ENCODE measurements at regions not wholly inside any gene's neighbourhood (a gene's known extent, or its start where the extent isn't known, plus 50 kb on each side); places are given as distances from the start of the nearest gene placed in this dataset.

- no peak for DNase-seq (ENCODE audit: low read depth)
- no peak for TF ChIP-seq CTCF (conservative IDR thresholded peaks at IDR 0.05; ENCODE audit: low read depth, low read length)
- H3K4me3 ChIP-seq (ENCODE audit: low read depth, low read length): no peak overlapping the region
Measured at GRCh38 chr6:91961236-91961635, 1374.4 kb upstream of the MAP3K7 start.

GRCh38 chr6:91941838-91942237 lies 1355.0 kb upstream of the MAP3K7 start:
- no peak for TF ChIP-seq CTCF (conservative IDR thresholded peaks at IDR 0.05; ENCODE audit: low read depth, low read length)
- no peak for DNase-seq (ENCODE audit: low read depth)
- H3K4me3 ChIP-seq (ENCODE audit: low read depth, low read length): no peak overlapping the region

GRCh38 chr6:91940801-91941200 lies 1353.9 kb upstream of the MAP3K7 start:
- H3K4me3 ChIP-seq (ENCODE audit: low read depth, low read length): no peak overlapping the region
- TF ChIP-seq CTCF (conservative IDR thresholded peaks at IDR 0.05; ENCODE audit: low read depth, low read length): no peak
- no peak for DNase-seq (ENCODE audit: low read depth)

GRCh38 chr6:91926827-91927226 lies 1340.0 kb upstream of the MAP3K7 start:
- H3K4me3 ChIP-seq (ENCODE audit: low read depth, low read length): no peak overlapping the region
- TF ChIP-seq CTCF (conservative IDR thresholded peaks at IDR 0.05; ENCODE audit: low read depth, low read length): no peak
- no peak for DNase-seq (ENCODE audit: low read depth)

- H3K4me3 ChIP-seq (ENCODE audit: low read depth, low read length): no peak overlapping the region
- TF ChIP-seq CTCF (conservative IDR thresholded peaks at IDR 0.05; ENCODE audit: low read depth, low read length): no peak
- no peak for DNase-seq (ENCODE audit: low read depth)
Measured at GRCh38 chr6:91926361-91926760, 1339.5 kb upstream of the MAP3K7 start.

GRCh38 chr6:91911945-91912344 lies 1325.1 kb upstream of the MAP3K7 start:
- no peak overlapping the region for H3K4me3 ChIP-seq (ENCODE audit: low read depth, low read length)
- TF ChIP-seq CTCF (conservative IDR thresholded peaks at IDR 0.05; ENCODE audit: low read depth, low read length): no peak
- DNase-seq (ENCODE audit: low read depth): no peak

GRCh38 chr6:91904586-91905164 lies 1317.8 kb upstream of the MAP3K7 start:
- no peak overlapping the region for H3K4me3 ChIP-seq (ENCODE audit: low read depth, low read length)
- no peak for DNase-seq (ENCODE audit: low read depth)
- TF ChIP-seq CTCF (conservative IDR thresholded peaks at IDR 0.05; ENCODE audit: low read depth, low read length): no peak

Data from epithelial cell of proximal tubule (primary cell).